ENCODE measurements at regions not wholly inside any gene's neighbourhood (a gene's known extent, or its start where the extent isn't known, plus 50 kb on each side); places are given as distances from the start of the nearest gene placed in this dataset.

GRCh38 chr3:5579139-5579602, 391.7 kb downstream of the EDEM1 start:
- H3K27me3 ChIP-seq (ENCODE audit: control insufficient read depth in 1 of 2, insufficient read depth in 2 of 2, low read length in 2 of 2): no peaks in the 10 kb centered on the region
- no peak overlapping the region for H2AFZ ChIP-seq (ENCODE audit: low read length)
- no TSS peak for BruUV-seq (replicated peaks)
- H3K9me3 ChIP-seq (ENCODE audit: low read length): no peaks in the 10 kb centered on the region
- H3K4me1 ChIP-seq (ENCODE audit: insufficient read depth, low read length): no peaks in the 10 kb centered on the region
- DNase-seq (ENCODE audit: low spot score): no peak
- H3K9ac ChIP-seq (ENCODE audit: insufficient read depth, low read depth, low read length): no peak overlapping the region
- H4K20me1 ChIP-seq (ENCODE audit: insufficient read depth, low read length): no peaks in the 10 kb centered on the region
- no peaks in the 10 kb centered on the region for H3K36me3 ChIP-seq (replicated peaks in 1 of 2; ENCODE audit: control insufficient read depth in 1 of 2, insufficient read depth in 2 of 2, low read length in 2 of 2)
- no peaks in the 10 kb centered on the region for H3K79me2 ChIP-seq (ENCODE audit: insufficient read depth, low read length)
- in situ Hi-C loops (cut with HindIII; ENCODE audit: extremely low pct_ligation_motif_present, low pct_unique_long_range_greater_than_20kb): no loop called here
- intact Hi-C loops (cut with micrococcal nuclease; ENCODE audit: unreplicated experiment): no loop called here
- ChIA-PET CTCF (ENCODE audit: low intra/inter-chr PET ratio, low total read pairs) (no interaction called here), POLR2A (no interaction called here)
- H3K4me2 ChIP-seq (ENCODE audit: low read depth, low read length): no peak overlapping the region
- 6% methylated on average over 2 of the region's 2 CpGs for WGBS (ENCODE audit: low lambda C conversion rate)
- ATAC-seq: no peak
- TF ChIP-seq TBP (CRISPR knock-in tag; IDR thresholded peaks at IDR 0.05) (no peak), ZBTB21 (CRISPR knock-in tag; IDR thresholded peaks at IDR 0.05) (no peak), ZNF570 (CRISPR knock-in tag; IDR thresholded peaks at IDR 0.05; ENCODE audit: borderline replicate concordance) (no peak), ELF3 (CRISPR knock-in tag; IDR thresholded peaks at IDR 0.05) (no peak), ZNF83 (CRISPR knock-in tag; IDR thresholded peaks at IDR 0.05; ENCODE audit: borderline replicate concordance) (no peak), TAF15 (IDR thresholded peaks at IDR 0.05; ENCODE audit: low read depth, low read length, poor library complexity, severe bottlenecking) (no peak), PHF5A (CRISPR knock-in tag; IDR thresholded peaks at IDR 0.05; ENCODE audit: low read depth, unreplicated experiment) (no peak), CBFB (CRISPR knock-in tag; IDR thresholded peaks at IDR 0.05) (no peak), ZNF660 (CRISPR knock-in tag; IDR thresholded peaks at IDR 0.05; ENCODE audit: borderline replicate concordance, low read depth) (no peak), YEATS2 (CRISPR knock-in tag; IDR thresholded peaks at IDR 0.05; ENCODE audit: borderline replicate concordance) (no peak), HOXA5 (CRISPR knock-in tag; IDR thresholded peaks at IDR 0.05) (no peak), U2AF1 (optimal IDR thresholded peaks at IDR 0.05; ENCODE audit: low read depth, low read length) (no peak), ZNF784 (CRISPR knock-in tag; IDR thresholded peaks at IDR 0.05; ENCODE audit: borderline replicate concordance) (no peak), KDM5A (IDR thresholded peaks at IDR 0.05; ENCODE audit: borderline replicate concordance, low read length) (no peak), ZFP41 (CRISPR knock-in tag; IDR thresholded peaks at IDR 0.05; ENCODE audit: borderline replicate concordance) (no peak), REXO4 (CRISPR knock-in tag; IDR thresholded peaks at IDR 0.05; ENCODE audit: borderline replicate concordance) (no peak), SYNCRIP (IDR thresholded peaks at IDR 0.05; ENCODE audit: insufficient read depth, low read depth, low read length) (no peak), AGO2 (optimal IDR thresholded peaks at IDR 0.05; ENCODE audit: low read depth, low read length) (no peak), ZC3H4 (CRISPR knock-in tag; IDR thresholded peaks at IDR 0.05; ENCODE audit: borderline replicate concordance) (no peak), RBAK (CRISPR knock-in tag; IDR thresholded peaks at IDR 0.05) (no peak)
- no peak overlapping the region for H3K4me3 ChIP-seq (replicated peaks in 1 of 3; ENCODE audit: insufficient read depth in 1 of 3, low read depth in 2 of 3, low read length in 3 of 3)
- H3K27ac ChIP-seq (ENCODE audit: extremely low read length, insufficient read depth, low read length): no peak overlapping the region
- no peak for FAIRE-seq
